EH (cell line): ENCODE measurements at regions not wholly inside any gene's neighbourhood (a gene's known extent, or its start where the extent isn't known, plus 50 kb on each side); places are given as distances from the start of the nearest gene placed in this dataset.
"Not testable (repeated sequence)": the region's sequence is repeated elsewhere in the genome, so short reads cannot be mapped to it uniquely, and the experiment has no call there.

Source experiments
- DNase-seq: peaks from one replicate; pipeline ENCODE4 v3.0.0-alpha.2; 2015; ENCODE audit warnings: low read depth

DNA sequence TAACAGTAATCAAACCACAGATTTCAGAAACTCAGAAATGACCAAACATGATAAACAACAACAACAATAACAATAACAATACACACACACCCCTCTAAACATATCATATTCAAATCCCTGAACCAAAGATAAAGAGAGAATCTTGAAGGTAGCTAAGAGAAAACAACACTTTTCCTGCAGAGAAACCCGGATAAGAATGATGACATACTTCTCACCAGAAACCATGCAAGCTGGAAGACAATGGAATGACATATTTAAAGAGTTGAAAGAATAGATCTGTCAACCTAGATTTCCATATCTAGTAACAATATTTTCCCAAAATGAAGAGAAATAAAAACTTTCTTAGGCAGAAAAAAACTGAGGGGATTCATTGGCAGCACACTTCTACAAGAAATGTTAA, 138.1 kb downstream of the LIG4 start:
- DNase-seq = no peak

GRCh38 chr13:108074429-108074828, 140.9 kb downstream of the LIG4 start:
- not testable (repeated sequence) for DNase-seq

DNA sequence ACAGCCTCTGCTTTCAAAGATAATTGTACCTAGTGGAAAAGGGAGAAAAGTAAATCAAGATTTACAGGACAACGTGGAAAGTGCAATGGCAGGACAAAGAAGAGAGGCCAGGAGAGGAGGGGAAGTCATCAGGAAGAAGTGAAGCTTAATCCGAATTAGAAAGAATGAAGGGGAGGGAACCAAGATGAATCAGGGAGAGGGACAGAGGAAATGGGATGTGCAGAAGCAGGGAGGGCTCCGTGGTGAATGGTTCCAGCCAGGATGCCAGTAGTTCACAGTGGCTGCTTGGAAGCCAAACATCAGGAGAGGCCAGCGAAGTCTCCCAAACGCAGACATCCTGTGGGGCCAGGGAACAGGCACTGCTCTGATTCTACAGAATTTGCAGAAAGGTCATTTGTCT, 144.4 kb downstream of the LIG4 start:
- no peak for DNase-seq

GRCh38 chr13:108070491-108070890, 144.8 kb downstream of the LIG4 start:
- no peak for DNase-seq

GRCh38 chr13:108069521-108070210, 145.7 kb downstream of the LIG4 start:
- DNase-seq = no peak

DNA sequence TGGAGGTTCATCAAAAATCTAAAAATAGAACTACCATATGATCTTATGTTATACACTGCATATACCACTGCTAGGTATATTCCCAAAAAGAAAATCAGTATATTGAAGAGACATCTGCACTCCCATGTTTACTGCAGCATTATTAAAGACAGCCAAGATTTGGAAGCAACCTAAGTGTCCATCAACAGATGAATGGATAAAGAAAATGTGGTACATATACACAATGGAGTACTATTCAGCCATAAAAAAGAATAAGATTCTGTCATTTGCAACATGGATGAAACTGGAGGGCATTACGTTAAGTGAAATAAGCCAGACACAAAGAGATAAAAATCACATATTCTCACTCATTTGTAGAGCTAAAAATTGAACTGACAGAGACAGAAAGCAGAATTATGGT, 151.0 kb downstream of the LIG4 start:
- DNase-seq = not testable (repeated sequence)

GRCh38 chr13:108060111-108060510, 155.2 kb downstream of the LIG4 start:
- no peak for DNase-seq

DNA sequence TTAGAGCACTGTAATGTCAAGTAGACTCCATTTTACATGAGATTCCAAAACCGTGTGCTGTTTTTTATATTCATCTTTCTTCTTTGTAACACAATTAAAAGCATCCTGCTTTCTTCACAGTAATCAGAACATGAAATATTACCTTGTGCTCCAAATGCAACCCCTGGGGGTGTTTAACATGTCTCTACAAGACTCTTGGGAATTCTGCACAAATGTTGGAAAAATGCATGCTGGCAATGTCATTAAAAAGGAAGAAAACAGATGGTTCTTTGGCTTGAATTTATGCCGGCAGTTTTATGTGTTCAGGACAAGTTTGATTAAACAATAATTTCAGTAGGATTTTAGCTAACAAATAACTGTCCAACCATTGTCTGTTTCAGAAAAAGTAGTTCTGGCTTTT, 159.1 kb downstream of the LIG4 start:
- no peak for DNase-seq

GRCh38 chr13:108049211-108049610, 166.1 kb downstream of the LIG4 start:
- no peak for DNase-seq

DNA sequence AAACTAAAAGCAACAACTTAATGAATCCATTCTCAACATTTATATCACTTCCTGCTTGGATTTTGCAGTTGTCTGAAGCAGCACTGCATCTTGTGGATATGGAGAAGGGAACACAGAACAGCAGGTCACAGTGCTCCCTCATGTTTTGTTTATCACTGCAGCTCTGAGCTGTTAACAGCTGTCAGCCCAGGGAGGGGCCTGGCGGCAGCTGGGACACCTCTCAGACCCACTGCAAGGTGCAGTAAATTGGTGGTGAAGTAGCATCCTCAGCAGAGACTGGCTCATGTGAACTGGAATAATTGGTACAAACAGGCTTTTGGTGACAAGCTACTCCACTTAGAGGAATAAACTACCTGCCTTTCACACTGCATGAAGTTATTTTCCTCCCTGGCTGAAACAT, 170.4 kb downstream of the LIG4 start:
- DNase-seq = no peak

DNA sequence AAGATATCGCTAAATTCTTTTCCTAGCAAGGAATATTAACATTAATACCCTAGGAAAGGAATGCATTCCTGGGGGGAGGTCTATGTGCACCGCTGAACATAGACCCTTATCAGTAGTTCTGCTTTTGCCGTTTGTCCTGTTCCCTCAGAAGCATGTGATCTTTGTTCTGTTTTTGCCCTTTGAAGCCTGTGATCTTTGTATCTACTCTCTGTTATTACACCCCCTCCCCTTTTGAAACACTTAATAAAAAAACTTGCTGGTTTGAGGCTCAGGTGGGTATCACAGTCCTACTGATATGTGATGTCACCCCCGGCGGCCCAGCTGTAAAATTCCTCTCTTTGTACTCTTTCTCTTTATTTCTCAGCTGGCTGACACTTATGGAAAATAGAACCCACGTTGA, 172.5 kb downstream of the LIG4 start:
- DNase-seq = not testable (repeated sequence)

DNA sequence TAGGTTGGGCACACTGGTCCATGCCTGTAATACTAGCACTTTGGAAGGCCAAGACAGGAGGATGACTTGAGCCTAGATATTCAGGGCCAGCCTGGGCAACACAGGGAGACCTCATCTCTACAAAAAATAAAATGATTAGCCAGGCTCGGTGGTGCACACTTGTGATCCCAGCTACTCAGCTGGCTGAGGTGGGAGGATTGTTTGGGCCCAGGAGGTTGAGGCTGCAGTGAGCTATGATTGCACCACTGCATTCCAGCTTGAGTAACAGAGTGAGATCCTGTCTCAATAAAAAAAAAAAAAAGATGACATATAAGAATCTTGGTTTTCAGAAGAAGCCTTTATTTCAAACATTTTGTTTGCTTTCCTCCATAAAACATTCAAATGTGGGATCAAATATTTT, 178.0 kb downstream of the LIG4 start:
- DNase-seq = no peak

- DNase-seq = no peak
These were observed 178.9 kb downstream of the LIG4 start for GRCh38 chr13:108036411-108036932.

DNA sequence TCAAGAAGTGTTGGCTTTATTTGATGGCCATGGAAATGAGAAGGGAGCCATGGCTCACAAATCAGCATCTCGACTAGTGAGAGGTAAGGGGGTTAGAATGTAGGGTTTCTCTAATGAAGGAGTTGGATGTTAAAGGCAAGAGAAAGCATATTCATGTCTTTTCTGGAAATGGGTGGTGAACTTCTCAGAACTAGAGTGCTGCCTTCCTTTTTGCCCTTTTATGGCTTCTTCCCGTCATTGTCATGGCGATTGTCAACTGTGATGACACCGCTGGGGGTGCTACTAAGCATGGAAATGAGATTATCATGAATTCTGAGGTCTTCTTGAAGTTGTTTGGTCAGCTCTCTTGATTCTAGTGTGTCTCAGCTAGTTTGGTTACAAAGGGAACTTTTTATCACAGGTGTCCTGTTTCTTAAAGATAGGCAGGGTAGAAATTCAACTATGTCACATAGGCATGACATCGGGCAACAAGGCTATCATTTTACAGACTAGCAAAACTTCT, 180.4 kb downstream of the LIG4 start:
- DNase-seq = no peak

- no peak for DNase-seq
These were observed 181.3 kb downstream of the LIG4 start for GRCh38 chr13:108033800-108034707.

GRCh38 chr13:108031865-108032264, 183.5 kb downstream of the LIG4 start:
- no peak for DNase-seq

DNA sequence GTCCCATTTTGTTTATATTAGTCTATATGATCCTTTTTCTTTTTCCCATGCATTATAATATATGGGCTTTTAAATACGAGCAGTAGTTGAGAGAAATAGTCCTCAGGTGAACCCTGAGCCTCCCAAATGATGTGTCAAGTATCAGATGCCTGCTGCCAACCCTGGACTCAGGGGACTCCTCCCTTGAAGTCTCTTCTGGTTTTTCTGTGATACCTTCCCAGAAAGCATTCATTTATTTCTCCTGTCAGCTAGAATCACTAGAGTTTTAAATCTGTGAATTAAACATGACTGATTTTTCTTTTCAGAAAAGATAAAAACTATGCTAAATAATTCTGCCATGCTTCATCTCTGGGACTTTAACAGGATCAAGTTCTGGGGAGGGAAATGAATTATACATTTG, 184.6 kb downstream of the LIG4 start:
- no peak for DNase-seq

- DNase-seq = no peak
These were observed 188.5 kb downstream of the LIG4 start for GRCh38 chr13:108026680-108027410.

- DNase-seq = no peak
These were observed 195.3 kb downstream of the LIG4 start for GRCh38 chr13:108020027-108020426.

- no peak for DNase-seq
These were observed 196.9 kb downstream of the LIG4 start for GRCh38 chr13:108018371-108018870.

DNA sequence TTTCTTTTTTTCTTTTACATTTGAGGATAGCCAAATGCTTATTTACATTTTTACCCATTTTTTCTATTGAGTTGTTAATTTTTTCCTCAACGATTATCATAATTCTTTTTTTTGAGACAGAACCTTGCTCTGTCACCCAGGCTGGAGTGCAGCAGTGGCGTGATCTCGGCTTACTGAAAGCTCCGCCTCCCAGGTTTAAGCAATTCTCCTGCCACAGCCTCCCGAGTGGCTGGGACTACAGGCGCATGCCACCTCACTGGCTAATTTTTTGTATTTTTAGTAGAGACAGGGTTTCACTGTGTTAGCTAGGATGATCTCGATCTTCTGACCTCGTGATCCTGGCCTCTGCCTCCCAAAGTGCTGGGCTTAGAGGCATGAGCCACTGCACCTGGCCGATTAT, 208.7 kb downstream of the LIG4 start:
- no peak for DNase-seq

DNA sequence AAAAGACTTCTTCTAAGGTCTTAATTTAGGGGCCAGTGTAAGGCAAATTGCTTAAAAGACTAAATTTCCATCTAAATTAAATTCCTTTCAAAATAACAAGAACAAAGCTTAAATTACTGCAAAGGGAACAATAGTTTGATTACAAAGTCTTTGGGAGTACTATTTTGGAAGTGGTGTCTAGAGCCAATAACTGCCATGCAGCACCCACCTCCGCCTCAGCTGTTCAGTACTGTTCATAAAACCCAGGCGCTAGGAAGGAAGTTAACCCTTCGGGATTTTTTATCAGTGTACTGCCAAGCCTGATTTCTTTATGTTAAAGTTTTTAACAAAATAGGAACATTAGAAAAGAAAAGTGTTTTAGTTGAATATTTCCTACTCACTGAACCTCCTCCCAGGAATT, 210.1 kb downstream of the LIG4 start:
- DNase-seq = no peak
